Suprapubic skin (tissue), 4 donors: ENCODE measurements at regions not wholly inside any gene's neighbourhood (a gene's known extent, or its start where the extent isn't known, plus 50 kb on each side); places are given as distances from the start of the nearest gene placed in this dataset.

Experiments
- DNase-seq, 2 donors: peaks; one replicate each; pipeline ENCODE4 v3.0.0-alpha.2; 2019; ENCODE audit warnings: low spot score in 2 of 2
- H3K27ac ChIP-seq: fragments of 200-600 bp; sonication (generic); one replicate; pipeline ENCODE4 v1.5.1; 2019
- H3K27me3 ChIP-seq: fragments of 200-600 bp; sonication (generic); one replicate; pipeline ENCODE4 v1.5.1; 2019
- H3K36me3 ChIP-seq: fragments of 200-600 bp; sonication (generic); one replicate; pipeline ENCODE4 v1.5.1; 2019
- H3K4me1 ChIP-seq: fragments of 200-600 bp; sonication (generic); one replicate; pipeline ENCODE4 v1.5.1; 2019
- H3K4me3 ChIP-seq: fragments of 200-600 bp; sonication (generic); one replicate; pipeline ENCODE4 v1.5.1; 2019; ENCODE audit warnings: mild to moderate bottlenecking
- H3K9me3 ChIP-seq: fragments of 200-600 bp; sonication (generic); one replicate; pipeline ENCODE4 v1.5.1; 2019
- CTCF ChIP-seq, 2 donors: fragments of 200-600 bp in 1 of 2; fragments of 450-650 bp in 1 of 2; sonication (generic) in 1 of 2; IDR thresholded peaks; one replicate each; pipeline ENCODE4 v1.5.1; 2016 to 2019; ENCODE audit warnings: antibody characterized with exemption in 2 of 2, mild to moderate bottlenecking in 1 of 2, moderate library complexity in 1 of 2
- EP300 ChIP-seq: sonication (generic); formaldehyde crosslinking; IDR thresholded peaks from one replicate; pipeline ENCODE4 v1.6.1; 2017; ENCODE audit warnings: antibody characterized with exemption
- POLR2A ChIP-seq, 2 donors: fragments of 450-650 bp; IDR thresholded peaks; one replicate each; pipeline ENCODE4 v1.6.1; 2017; ENCODE audit warnings: antibody characterized with exemption in 2 of 2, mild to moderate bottlenecking in 2 of 2, moderate library complexity in 2 of 2
- POLR2AphosphoS5 ChIP-seq, 3 donors: sonication (generic); formaldehyde crosslinking; IDR thresholded peaks; one replicate each; pipeline ENCODE4 v1.6.1; 2017; ENCODE audit warnings: antibody characterized with exemption in 3 of 3
- WGBS: methylation state at CpG from one replicate; pipeline ENCODE4 v1.1.5; 2018; 5-methylcytosine and 5-hydroxymethylcytosine counted together

GRCh38 chr1:229142471-229142870 lies 128.4 kb upstream of the RAB4A start:
- Histone ChIP-seq H3K4me1 (peaks cover 14% of the 10 kb centered on the region), H3K27me3 (peaks cover 8% of the 10 kb centered on the region), H3K4me3 (no peak overlapping the region), H3K9me3 (no peaks in the 10 kb centered on the region), H3K27ac (no peak overlapping the region), H3K36me3 (no peaks in the 10 kb centered on the region)
- DNase-seq: no peak
- 64% methylated on average over 2 of the region's 2 CpGs for WGBS
- no peak for TF ChIP-seq CTCF (IDR thresholded peaks at IDR 0.05)
- no peak for TF ChIP-seq EP300
- TF ChIP-seq POLR2AphosphoS5 (IDR thresholded peaks at IDR 0.05): no peak
- TF ChIP-seq POLR2A (IDR thresholded peaks at IDR 0.05): no peak

GRCh38 chr1:229146647-229147046 lies 124.3 kb upstream of the RAB4A start:
- DNase-seq: no peak
- Histone ChIP-seq H3K9me3 (no peaks in the 10 kb centered on the region), H3K27me3 (peaks cover 13% of the 10 kb centered on the region), H3K27ac (no peak overlapping the region), H3K4me1 (peaks cover 12% of the 10 kb centered on the region), H3K36me3 (no peaks in the 10 kb centered on the region), H3K4me3 (no peak overlapping the region)
- 52% methylated on average over 9 of the region's 9 CpGs for WGBS
- no peak for TF ChIP-seq EP300
- no peak for TF ChIP-seq CTCF (IDR thresholded peaks at IDR 0.05)
- TF ChIP-seq POLR2AphosphoS5 (IDR thresholded peaks at IDR 0.05): no peak
- no peak for TF ChIP-seq POLR2A (IDR thresholded peaks at IDR 0.05)

- peaks cover 12% of the 10 kb centered on the region for H3K4me1 ChIP-seq
- H3K9me3 ChIP-seq: no peaks in the 10 kb centered on the region
- WGBS: 56% methylated on average over 13 of the region's 16 CpGs
- H3K36me3 ChIP-seq: no peaks in the 10 kb centered on the region
- H3K4me3 ChIP-seq: no peak overlapping the region
- no peak for DNase-seq
- TF ChIP-seq POLR2A (IDR thresholded peaks at IDR 0.05) (no peak), POLR2AphosphoS5 (IDR thresholded peaks at IDR 0.05) (no peak), EP300 (no peak), CTCF (IDR thresholded peaks at IDR 0.05) (no peak)
- H3K27me3 ChIP-seq: peaks cover 13% of the 10 kb centered on the region
- H3K27ac ChIP-seq: no peak overlapping the region
These were observed 123.8 kb upstream of the RAB4A start for GRCh38 chr1:229147072-229147471.

GRCh38 chr1:229148041-229148671 lies 122.8 kb upstream of the RAB4A start:
- H3K9me3 ChIP-seq: no peaks in the 10 kb centered on the region
- DNase-seq: no peak
- TF ChIP-seq EP300 (no peak), POLR2A (IDR thresholded peaks at IDR 0.05) (no peak), CTCF (IDR thresholded peaks at IDR 0.05) (no peak), POLR2AphosphoS5 (IDR thresholded peaks at IDR 0.05) (no peak)
- H3K4me3 ChIP-seq: no peak overlapping the region
- peaks cover 13% of the 10 kb centered on the region for H3K27me3 ChIP-seq
- 73% methylated on average over 13 of the region's 13 CpGs for WGBS
- no peaks in the 10 kb centered on the region for H3K36me3 ChIP-seq
- no peak overlapping the region for H3K27ac ChIP-seq
- H3K4me1 ChIP-seq: peaks cover 12% of the 10 kb centered on the region

GRCh38 chr1:229148743-229149142 lies 122.2 kb upstream of the RAB4A start:
- Histone ChIP-seq H3K9me3 (no peaks in the 10 kb centered on the region), H3K27me3 (peaks cover 13% of the 10 kb centered on the region), H3K4me1 (peaks cover 12% of the 10 kb centered on the region), H3K27ac (no peak overlapping the region), H3K36me3 (no peaks in the 10 kb centered on the region), H3K4me3 (no peak overlapping the region)
- DNase-seq: no peak
- WGBS: 87% methylated on average over 7 of the region's 7 CpGs
- TF ChIP-seq POLR2AphosphoS5 (IDR thresholded peaks at IDR 0.05) (no peak), CTCF (IDR thresholded peaks at IDR 0.05) (no peak), EP300 (no peak), POLR2A (IDR thresholded peaks at IDR 0.05) (no peak)
